Skin epidermis (tissue), 12 donors: ENCODE measurements at regions not wholly inside any gene's neighbourhood (a gene's known extent, or its start where the extent isn't known, plus 50 kb on each side); places are given as distances from the start of the nearest gene placed in this dataset.
A peak's percentile ranks its signal among the peaks of the same experiment; 100 is the strongest.

Source experiments
- H3K27ac ChIP-seq, 21 experiments: fragments of 200-600 bp; sonication (generic) in 11 of 21; one replicate each; pipeline ENCODE4 v1.5.0; 2020; ENCODE audit warnings: mild to moderate bottlenecking in 3 of 21, inconsistent platforms in 2 of 21, moderate library complexity in 2 of 21
- H3K4me3 ChIP-seq, 7 experiments: fragments of 200-600 bp; sonication (generic) in 2 of 7; one replicate each; pipeline ENCODE4 v1.5.0; 2020; ENCODE audit warnings: inconsistent platforms in 2 of 7, mild to moderate bottlenecking in 2 of 7, moderate library complexity in 1 of 7

DNA sequence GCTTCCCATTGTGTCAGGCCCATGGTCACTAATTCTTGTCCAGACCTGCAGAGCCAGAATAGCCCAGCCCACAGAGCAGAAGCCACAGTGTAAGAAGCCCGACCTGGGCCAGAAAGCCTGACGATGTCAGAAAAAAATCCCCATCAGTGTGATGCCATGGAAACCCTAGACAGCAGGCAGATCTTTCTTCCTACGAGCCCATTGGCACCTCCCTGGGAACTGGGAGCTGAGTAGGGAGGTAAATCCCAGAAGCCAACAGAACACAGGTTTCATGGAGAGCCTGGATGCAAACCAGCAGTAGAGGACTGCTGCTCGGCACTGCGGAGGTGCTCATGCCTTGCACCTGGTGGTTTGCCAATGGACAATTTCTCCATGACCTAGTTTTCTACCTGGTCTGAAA, 82.2 kb upstream of the SLC22A16 start:
- Histone ChIP-seq H3K27ac (no peak overlapping the region), H3K4me3 (no peak overlapping the region)

DNA sequence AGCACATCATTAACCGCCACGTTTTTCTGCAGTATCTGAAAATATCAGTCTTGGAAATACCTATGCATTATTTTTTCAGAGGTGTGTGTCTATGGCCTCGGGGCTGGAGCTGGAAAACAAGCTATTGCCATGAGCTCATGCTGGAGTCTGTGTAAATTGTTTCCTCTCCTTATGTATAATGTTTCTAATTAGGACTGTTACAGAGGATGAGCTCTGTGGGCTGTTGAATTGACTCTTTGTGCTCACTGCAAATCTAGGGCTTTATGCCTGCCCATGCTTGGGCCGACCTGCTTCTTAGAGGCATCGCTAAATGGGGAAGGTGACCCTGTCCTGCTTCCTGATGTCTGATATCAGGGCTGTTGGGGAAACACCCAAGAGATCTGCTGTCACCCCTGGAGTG, 80.8 kb upstream of the SLC22A16 start:
- Histone ChIP-seq H3K27ac (peak overlapping the region in 1 of 21 experiments; percentile 39), H3K4me3 (no peak overlapping the region)

DNA sequence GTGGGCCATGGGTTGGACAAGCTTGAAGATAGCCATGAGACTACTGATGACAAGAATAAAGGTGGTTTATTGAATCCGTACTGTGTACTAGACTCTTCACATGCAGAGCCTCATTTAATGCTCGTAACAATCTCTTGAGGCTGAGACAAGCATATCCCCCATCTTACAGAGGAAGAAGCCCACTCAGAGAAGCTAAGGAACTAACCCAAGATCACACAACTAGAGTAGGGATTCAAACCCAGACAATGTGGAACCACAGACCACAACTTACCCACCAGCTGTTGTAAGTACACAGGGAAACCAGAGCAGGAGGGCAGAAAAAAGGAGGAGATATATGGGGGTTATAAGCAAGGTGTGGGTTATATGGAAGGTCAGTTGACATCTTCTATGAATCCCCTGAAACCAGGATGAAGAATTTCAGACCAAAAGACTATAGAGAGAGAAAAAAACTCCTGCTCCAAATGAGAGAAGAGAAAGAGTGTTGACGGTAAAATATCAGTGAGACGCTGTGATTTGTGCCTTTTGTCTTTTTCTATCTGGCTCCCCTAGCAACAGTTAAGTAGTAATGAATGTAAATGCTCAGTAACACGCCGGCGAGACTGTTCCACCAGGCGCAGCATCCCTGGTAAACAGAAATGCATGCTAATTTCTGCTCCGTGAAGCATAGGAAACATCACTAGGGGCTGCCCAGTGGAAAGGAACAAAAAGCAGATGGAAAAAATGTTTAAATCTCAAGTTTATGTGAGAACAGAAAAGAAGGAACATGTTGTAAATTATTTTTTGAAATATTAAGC, 80.1 kb upstream of the SLC22A16 start:
- no peak overlapping the region for H3K4me3 ChIP-seq
- no peak overlapping the region for H3K27ac ChIP-seq

DNA sequence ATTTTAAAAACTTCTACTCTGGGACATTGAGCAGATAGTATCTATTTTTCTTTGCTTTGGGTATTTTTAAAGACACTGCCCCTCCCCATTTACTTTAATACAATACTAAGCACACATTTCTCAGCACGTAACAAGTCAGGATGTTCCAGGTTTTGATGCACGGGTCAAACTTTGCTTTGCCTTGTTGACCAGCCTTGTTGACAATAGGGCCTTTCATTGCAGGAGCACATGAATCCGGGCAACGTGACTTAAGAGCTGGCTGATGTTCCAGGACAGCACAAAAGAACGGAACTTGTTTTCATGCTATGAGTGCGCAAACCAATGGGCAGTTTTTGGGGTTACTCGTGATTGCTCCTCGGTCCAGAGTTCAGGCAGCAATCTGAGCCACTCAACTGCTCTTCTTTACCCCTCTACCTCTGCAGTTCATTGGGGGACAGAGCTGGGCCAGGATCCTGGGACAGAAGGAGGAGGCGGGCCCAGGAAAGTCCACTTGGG, 78.6 kb upstream of the SLC22A16 start:
- Histone ChIP-seq H3K4me3 (no peak overlapping the region), H3K27ac (peak overlapping the region in 1 of 21 experiments; percentile 56)

DNA sequence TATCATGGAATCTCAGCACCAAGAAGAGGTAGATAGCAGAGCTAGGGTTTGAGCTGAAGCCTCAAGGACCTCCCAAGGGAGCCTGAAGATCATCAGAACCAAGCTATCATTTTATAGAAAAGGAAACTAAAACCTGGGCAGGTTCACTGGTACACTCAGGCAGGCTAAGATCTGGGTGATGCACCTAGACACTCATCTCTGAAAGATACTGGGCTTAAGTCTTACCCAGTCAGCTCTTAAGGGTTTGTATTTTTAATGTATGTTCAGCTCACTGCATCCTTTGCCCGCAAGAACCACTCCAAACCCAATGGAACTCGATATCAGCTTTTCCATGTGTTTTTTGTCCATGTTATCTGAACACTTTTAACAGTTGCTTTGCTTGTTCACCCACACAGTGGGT, 78.0 kb upstream of the SLC22A16 start:
- no peak overlapping the region for H3K4me3 ChIP-seq
- peak overlapping the region in 1 of 21 experiments; percentile 56 for H3K27ac ChIP-seq

DNA sequence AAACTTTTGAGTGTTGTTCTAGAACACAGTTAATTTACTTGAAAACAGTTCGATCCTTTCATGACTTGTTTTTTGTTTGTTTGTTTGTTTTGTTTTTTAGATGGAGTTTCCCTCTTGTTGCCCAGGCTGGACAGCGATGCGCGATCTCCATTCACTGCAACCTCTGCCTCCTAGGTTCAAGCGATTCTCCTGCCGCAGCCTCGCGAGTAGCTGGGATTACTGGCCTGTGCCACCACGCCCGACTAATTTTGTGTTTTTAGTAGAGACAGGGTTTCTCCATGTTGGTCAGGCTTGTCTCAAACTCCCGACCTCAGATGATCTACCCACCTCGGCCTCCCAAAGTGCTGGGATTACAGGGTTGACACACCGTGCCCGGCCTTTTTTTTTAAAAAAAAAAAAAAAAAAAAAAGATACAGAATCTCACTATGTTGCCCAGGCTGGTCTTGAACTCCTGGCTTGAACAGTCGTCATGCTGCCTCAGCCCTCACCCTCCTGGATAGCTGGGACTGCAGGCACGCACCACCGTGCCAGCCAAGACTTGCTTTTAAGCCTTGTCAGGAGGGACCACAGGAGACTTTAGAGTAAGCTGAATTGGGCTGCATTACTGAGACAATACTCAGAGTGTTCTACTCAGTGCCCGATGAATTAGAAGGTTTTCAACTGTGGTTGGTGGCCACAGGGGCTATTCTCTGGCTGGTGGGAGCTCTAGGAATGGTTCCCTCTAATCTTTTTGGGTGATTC, 76.7 kb upstream of the SLC22A16 start:
- peak overlapping the region in 1 of 21 experiments; percentile 56 for H3K27ac ChIP-seq
- no peak overlapping the region for H3K4me3 ChIP-seq

DNA sequence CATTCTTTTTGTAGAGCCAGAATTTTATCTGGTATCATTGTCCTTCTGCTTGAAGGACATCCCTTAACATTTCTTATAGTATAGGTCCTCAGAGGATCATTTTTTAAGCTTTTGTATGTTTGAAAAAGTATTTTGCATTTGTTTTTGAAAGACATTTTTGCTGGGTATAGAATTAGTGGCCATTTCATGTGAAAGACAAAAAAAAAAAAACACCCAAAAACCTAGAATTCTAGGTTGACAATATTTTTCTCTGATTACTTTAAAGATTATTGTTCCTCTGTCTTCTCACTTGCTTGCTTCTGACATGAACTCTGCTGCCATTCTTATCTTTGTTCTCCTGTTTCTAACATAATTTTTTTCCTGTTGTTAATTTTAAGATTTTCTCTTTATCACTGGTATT, 75.7 kb upstream of the SLC22A16 start:
- no peak overlapping the region for H3K27ac ChIP-seq
- H3K4me3 ChIP-seq = no peak overlapping the region

DNA sequence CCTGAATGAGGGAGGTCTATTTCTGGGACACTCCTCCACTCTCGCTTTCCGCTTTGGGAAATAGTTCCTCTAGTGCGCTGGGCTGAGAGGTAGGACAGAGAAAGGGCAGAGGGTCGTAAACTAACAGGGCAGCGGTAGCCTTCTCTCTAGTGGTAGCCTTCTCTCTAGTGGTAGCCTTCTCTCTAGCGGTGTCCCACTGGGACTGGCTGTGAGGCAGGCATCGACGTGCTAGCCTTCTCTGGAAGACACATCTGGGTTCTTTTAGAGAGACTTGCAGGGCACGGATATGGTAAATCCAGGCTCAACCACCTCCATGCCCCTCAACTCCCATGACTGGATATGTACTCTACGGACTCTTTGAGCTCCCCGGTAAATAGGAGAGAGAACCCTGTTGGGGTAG, 74.7 kb upstream of the SLC22A16 start:
- Histone ChIP-seq H3K27ac (no peak overlapping the region), H3K4me3 (no peak overlapping the region)

DNA sequence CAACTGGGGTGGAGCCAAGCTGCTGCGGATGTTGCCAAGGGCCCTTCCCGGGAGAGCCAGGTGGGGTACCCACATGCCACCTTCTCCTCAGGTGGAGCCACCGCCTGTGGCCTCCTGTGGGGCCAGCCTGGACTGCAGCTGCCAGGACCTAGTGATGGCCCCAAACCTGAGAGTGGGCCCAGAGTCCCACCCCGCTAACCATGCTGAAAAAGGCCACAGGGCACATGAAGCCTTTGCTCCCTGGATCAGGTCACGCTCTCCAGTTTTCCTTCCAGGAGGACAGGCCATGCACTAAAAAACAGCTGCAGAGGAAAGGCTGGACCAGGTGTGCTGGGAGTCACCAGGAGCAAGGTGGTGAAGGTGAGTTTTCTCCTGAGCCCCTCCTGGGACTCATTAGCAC, 73.9 kb upstream of the SLC22A16 start:
- no peak overlapping the region for H3K27ac ChIP-seq

DNA sequence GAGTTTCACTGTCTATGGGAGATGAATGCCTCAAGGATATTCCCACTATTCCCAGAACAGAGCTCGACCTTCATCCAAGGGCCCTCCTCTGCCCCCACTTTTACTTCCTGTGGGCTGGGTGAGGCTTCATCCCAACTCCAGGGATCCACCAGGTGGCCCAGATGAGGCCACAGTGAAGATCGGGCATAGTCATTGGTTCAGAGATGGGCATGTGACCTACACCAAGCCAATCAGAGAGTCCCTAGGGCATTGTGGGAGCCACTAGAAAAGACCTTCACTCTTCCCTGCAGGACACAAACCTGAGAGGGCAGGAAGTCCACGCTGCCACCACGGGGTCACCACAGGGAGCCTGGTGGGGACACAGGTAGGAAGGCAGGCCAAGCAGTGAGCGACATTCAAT, 72.9 kb upstream of the SLC22A16 start:
- Histone ChIP-seq H3K27ac (no peak overlapping the region), H3K4me3 (no peak overlapping the region)

More for the DNA sequence above, 73.9 kb upstream of the SLC22A16 start:
- no peak overlapping the region for H3K4me3 ChIP-seq

DNA sequence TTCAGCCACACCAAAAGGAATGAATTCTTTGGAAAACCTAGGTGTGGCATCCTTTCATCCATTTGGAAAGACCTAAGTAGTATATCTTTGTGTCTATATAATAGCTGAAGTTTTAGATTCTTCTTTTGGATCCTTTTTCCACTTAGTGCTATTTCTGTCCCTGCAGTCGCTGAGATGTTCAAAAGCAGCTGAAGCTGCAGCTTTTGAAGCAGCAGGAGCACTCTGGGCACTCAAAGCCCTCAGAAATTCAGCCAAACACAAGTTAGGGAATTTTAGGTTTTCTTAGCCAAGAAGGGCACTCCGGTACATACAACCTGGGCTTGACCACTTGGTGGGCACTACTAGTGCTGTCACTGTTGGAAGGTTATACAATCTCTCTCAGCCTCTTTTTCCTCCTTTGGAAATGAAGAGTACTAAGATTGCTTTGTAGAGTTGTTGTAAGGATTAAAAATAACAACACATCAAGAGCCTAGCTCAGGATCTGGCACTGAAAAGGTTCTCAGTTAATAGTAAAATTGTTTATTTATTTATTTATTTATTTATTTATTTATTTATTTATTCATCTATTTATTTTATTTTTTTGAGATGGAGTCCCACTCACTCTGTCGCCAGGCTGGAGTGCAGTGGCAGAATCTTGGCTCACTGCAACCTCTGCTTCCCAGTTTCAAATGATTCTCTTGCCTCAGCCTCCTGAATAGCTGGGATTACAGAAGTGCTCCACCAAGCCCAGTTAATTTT, 71.9 kb upstream of the SLC22A16 start:
- no peak overlapping the region for H3K4me3 ChIP-seq
- H3K27ac ChIP-seq = no peak overlapping the region

DNA sequence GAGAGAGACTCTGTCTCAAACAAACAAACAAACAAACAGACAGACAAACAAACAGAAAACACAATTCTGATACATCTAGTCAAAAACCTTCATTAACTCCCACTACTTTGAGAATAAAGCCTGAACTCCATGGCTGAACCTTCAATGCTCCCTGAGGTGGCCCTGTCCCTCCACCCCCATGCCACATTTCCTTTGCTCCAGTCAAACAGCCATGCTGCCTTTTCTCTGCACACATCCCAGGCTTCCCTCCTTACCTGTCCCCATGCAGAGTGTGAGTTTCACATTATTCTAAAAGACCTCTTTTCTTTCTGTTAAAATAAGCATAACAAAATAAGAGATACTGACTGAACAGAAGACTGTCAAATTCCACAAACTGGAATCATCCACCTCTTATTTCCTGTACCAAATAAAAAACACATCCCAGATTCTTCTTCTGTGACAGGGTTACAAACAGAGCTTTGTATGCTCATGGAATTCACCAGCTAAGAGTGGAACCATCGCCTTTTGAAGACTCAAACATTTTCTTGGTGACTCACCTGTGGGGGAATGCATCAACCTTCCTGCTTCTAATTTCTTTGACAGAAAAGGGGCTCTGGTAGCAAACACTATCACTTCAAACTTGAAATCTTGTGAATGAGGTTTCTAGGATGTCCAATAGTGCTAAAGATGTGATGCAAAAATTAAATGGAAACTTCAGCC, 71.0 kb upstream of the SLC22A16 start:
- Histone ChIP-seq H3K4me3 (no peak overlapping the region), H3K27ac (no peak overlapping the region)

DNA sequence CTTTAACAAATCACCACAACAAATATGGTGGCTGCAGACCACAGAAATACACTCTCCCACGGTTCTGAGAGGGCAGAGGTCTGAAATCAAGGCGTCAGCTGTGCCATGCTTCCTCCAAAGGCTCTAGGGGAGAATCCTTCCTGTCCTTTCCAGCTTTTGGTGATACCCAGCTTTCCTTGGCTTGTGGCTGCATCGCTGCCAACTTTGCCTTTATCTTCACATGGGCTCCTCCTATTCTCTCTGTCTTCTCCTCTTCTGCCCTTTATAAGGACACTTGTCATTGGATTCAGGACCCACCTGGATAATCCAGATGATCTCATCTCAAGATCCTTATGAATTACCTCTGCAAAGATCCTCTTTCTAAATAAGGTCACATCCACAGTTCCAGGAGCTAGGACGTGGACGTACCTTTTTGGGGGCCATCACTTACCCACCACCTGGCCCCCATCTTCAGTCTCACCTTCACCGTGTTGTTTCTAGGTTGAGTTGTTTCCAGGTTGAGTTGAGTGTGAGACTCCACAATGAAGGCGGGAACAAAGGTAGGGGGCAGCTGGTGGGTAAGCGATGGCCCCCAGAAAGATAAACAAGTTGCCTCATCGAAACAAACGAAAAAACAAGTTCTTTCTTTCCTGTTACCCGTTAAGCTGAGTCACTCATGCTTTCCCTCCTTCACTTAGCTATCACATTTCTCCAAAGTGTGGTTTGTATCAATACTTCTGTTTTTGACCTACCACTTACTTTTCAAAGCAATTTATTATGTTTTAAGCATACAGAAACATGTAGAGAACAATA, 68.9 kb upstream of the SLC22A16 start:
- H3K4me3 ChIP-seq = no peak overlapping the region
- no peak overlapping the region for H3K27ac ChIP-seq

DNA sequence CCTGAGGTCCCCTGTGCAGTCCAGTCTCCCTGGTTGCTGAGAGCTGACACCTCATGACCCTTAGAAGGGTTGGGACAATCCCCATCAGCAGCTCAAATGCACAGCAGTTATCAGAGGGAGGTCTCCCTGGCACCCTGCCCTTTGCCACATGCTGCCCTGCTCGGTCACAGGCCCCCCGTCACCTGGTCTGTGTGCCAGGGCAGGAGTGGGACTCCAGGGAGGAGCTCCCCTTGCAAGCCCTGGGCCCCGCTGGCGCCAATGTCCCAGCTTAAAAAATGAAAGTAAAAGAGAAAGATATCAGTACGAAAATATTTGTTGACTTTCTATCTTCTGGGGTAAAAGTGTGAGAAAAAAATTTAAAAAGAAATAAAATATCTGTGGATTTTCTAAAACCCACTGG, 68.1 kb upstream of the SLC22A16 start:
- Histone ChIP-seq H3K27ac (peak overlapping the region in 1 of 21 experiments; percentile 71), H3K4me3 (no peak overlapping the region)

DNA sequence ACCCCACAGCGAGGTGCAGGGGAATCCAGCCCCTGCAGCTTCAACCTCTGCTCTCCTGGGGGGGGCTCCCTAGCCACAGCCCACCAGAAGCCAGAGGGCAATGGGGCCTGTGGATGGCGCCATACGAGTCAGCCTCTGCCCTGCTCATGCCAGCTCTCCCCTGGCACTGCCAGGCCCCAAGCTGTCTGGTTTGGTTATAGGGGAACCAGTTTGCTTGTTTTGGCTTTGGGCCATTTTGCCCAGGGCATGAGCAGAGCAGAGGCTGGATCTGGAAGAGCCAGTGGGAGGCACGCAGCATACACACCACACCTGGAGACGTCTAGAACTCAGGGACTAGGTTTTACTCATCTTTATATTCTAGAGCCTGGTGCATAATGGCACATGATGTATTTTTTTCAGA, 66.7 kb upstream of the SLC22A16 start:
- Histone ChIP-seq H3K27ac (peak overlapping the region in 4 of 21 experiments; percentile 5 to 63 (median 21)), H3K4me3 (no peak overlapping the region)

DNA sequence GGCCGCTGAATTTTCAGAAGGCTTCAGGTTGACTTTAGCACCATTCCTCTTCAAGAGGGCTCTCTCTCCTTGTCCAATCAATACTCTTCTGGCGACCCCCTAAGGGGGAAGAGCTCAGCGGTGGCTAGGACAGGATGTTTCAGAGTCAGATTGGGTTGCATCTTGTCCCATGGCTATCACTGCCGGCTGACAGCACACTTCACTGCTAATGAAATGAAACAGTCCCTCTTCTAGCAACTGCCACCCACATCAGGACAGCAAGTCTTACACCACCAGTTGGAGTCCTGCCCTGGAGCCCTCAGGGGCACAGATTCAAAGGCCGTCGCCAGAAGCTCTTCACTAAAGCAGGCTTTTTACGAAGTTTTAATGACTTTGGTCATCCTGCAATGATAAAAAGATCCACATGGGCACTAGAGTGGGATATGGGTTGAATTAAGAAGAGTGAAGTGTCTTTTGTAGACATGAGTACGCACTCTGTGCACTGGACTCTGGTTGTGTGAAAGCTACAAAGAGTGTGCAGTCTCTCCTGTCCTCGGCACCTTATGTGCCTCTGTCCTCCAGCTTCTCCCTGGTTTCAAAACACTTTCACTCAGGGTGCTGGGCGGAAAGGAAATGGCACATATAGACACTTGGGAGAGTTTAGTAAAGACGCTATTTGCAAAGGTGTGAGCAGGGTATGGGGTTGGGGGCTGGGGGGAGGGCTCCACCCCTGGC, 66.1 kb upstream of the SLC22A16 start:
- Histone ChIP-seq H3K27ac (peak overlapping the region in 4 of 21 experiments; percentile 5 to 63 (median 21)), H3K4me3 (no peak overlapping the region)

DNA sequence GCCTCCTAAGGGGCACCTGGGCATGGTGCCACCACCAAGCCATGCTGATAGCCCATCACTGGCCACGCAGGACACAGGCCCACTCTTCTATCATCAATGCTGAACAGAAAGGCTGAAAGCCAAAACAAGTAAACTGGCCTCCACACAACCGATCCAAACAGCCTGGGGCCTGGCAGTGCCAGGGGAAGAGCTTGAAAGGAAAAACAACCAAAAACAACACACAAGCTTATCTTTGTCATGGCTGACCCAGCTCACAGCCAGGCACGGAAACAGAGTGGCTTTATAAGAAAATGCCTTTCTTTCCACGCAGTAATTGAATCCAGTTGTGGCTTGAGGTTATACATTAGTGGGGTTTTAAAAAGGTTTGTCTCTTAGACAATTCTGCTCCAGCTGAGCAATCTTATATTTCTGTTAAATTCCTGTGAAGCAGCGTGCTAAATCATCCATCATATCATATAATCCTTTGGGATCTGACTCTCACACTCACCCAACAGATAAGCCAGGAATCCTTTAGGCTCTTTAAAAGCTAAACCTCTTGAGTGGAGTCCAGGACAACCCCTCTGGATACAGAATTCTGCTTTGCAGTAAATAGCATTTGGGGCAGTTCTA, 65.4 kb upstream of the SLC22A16 start:
- Histone ChIP-seq H3K27ac (peak overlapping the region in 3 of 21 experiments; percentile 5 to 63 (median 19)), H3K4me3 (no peak overlapping the region)
